ENCODE measurements at regions not wholly inside any gene's neighbourhood (a gene's known extent, or its start where the extent isn't known, plus 50 kb on each side); places are given as distances from the start of the nearest gene placed in this dataset.

GRCh38 chr5:74420947-74421346 lies 219.6 kb downstream of the ENC1 start:
- DNase-seq, result no peak

GRCh38 chr5:74420220-74420619 lies 220.3 kb downstream of the ENC1 start:
- no peak for DNase-seq

- no peak for DNase-seq
Observed at GRCh38 chr5:74419468-74419867, 221.1 kb downstream of the ENC1 start.

GRCh38 chr5:74418709-74419108 lies 221.8 kb downstream of the ENC1 start:
- no peak for DNase-seq

- DNase-seq, result no peak
Observed at GRCh38 chr5:74418261-74418660, 222.3 kb downstream of the ENC1 start.

GRCh38 chr5:74415695-74416102 lies 224.8 kb downstream of the ENC1 start:
- DNase-seq, result peak; percentile 89

- no peak for DNase-seq
Observed at GRCh38 chr5:74414228-74414627, 226.3 kb downstream of the ENC1 start.

- peak; percentile 14 for DNase-seq
Observed at GRCh38 chr5:74413403-74414048, 227.0 kb downstream of the ENC1 start.

- peak; percentile 49 for DNase-seq
Observed at GRCh38 chr5:74412066-74412465, 228.5 kb downstream of the ENC1 start.

- peak; percentile 53 for DNase-seq
Observed at GRCh38 chr5:74409712-74410111, 230.8 kb downstream of the ENC1 start.

GRCh38 chr5:74409166-74409706 lies 231.3 kb downstream of the ENC1 start:
- DNase-seq, result peak; percentile 75

GRCh38 chr5:74408150-74409043 lies 232.1 kb downstream of the ENC1 start:
- peak; percentile 96 for DNase-seq

- peak; percentile 51 for DNase-seq
Observed at GRCh38 chr5:74407701-74408100, 232.8 kb downstream of the ENC1 start.

GRCh38 chr5:74406844-74407243 lies 233.7 kb downstream of the ENC1 start:
- DNase-seq, result peak; percentile 18

GRCh38 chr5:74405593-74405992 lies 234.9 kb downstream of the ENC1 start:
- DNase-seq, result no peak

GRCh38 chr5:74404574-74405508 lies 235.7 kb downstream of the ENC1 start:
- no peak for DNase-seq

- DNase-seq, result no peak
Observed at GRCh38 chr5:74403771-74404170, 236.8 kb downstream of the ENC1 start.

GRCh38 chr5:74402553-74402952 lies 238.0 kb downstream of the ENC1 start:
- DNase-seq, result peak; percentile 96

- peak; percentile 45 for DNase-seq
Observed at GRCh38 chr5:74401946-74402320, 238.6 kb downstream of the ENC1 start.

- no peak for DNase-seq
Observed at GRCh38 chr5:74401281-74401945, 239.1 kb downstream of the ENC1 start.

- no peak for DNase-seq
Observed at GRCh38 chr5:74400067-74400466, 240.5 kb downstream of the ENC1 start.

- peak; percentile 27 for DNase-seq
Observed at GRCh38 chr5:74396913-74397622, 243.5 kb downstream of the ENC1 start.

All from DMS53 (cell line).